Panc1 (cell line): ENCODE measurements at regions not wholly inside any gene's neighbourhood (a gene's known extent, or its start where the extent isn't known, plus 50 kb on each side); places are given as distances from the start of the nearest gene placed in this dataset.

ENCODE experiments used
- ATAC-seq: fragments of 200-7000 bp; cut with Tn5 transposase; 2 replicates; pipeline ENCODE4 v1.9.1; 2020; ENCODE audit warnings: mild to moderate bottlenecking, moderate library complexity
- BruUV-seq: library from RNA; stranded (reverse); fragments of 400-500 nt; replicated peaks from 2 replicates; lab custom pipeline; 2021; lab: Mats Ljungman, UMichigan
- CTCF ChIA-PET: fragments of 300-600 bp; sonication (Branson Sonifier 250); formaldehyde crosslinking; loops from one replicate; lab custom pipeline; 2022; ENCODE audit warnings: antibody characterized with exemption; lab: Charles Lee
- POLR2A ChIA-PET: fragments of 300-600 bp; sonication (Branson Sonifier 250); formaldehyde crosslinking; loops from one replicate; lab custom pipeline; 2022; ENCODE audit warnings: antibody characterized with exemption; lab: Charles Lee
- DNase-seq: peaks from one replicate; pipeline ENCODE4 v3.0.0-alpha.2; 2010; ENCODE audit warnings: low read depth, low spot score
- H3K27ac ChIP-seq: 2 replicates; pipeline ENCODE4 v1.5.1; 2011; ENCODE audit warnings: mild to moderate bottlenecking, low read length, inconsistent platforms
- H3K27me3 ChIP-seq: fragments of 200-500 bp; sonication (Bioruptor generic); 2 replicates; pipeline ENCODE4 v1.6.0; 2014; ENCODE audit warnings: low read length, inconsistent platforms; ENCODE audit not compliant: control insufficient read depth, insufficient read depth
- H3K36me3 ChIP-seq: fragments of 200-500 bp; sonication (Bioruptor generic); 2 replicates; pipeline ENCODE4 v1.5.1; 2014; ENCODE audit warnings: inconsistent platforms, mild to moderate bottlenecking, low read length, moderate library complexity; ENCODE audit not compliant: control insufficient read depth, insufficient read depth
- H3K4me1 ChIP-seq: 2 replicates; pipeline ENCODE4 v1.5.1; 2011; ENCODE audit warnings: inconsistent platforms, mild to moderate bottlenecking, low read length, moderate library complexity; ENCODE audit not compliant: control insufficient read depth, insufficient read depth
- H3K4me3 ChIP-seq, 2 experiments: 2 replicates each; pipeline ENCODE4 v1.5.1; 2011 to 2012; ENCODE audit warnings: low read depth in 2 of 2, low read length in 2 of 2, mild to moderate bottlenecking in 2 of 2, inconsistent platforms in 1 of 2, moderate library complexity in 1 of 2
- H3K9me3 ChIP-seq: fragments of 200-500 bp; sonication (Bioruptor generic); 2 replicates; pipeline ENCODE4 v1.5.1; 2014; ENCODE audit warnings: low read depth, mild to moderate bottlenecking, inconsistent platforms, low read length, moderate library complexity; ENCODE audit not compliant: control insufficient read depth, insufficient read depth
- POLR2AphosphoS5 ChIP-seq: IDR thresholded peaks from 2 replicates; pipeline ENCODE4 v1.6.1; 2012; ENCODE audit warnings: mild to moderate bottlenecking, low read depth, low read length, moderate library complexity
- SIN3A ChIP-seq: IDR thresholded peaks from 2 replicates; pipeline ENCODE4 v1.6.1; 2012; ENCODE audit warnings: low read depth, mild to moderate bottlenecking, low read length, moderate library complexity, borderline replicate concordance; ENCODE audit not compliant: insufficient read depth
- TCF7L2 ChIP-seq: IDR thresholded peaks from 2 replicates; pipeline ENCODE4 v1.6.1; 2011; ENCODE audit warnings: mild to moderate bottlenecking, low read depth, low read length, inconsistent platforms
- in situ Hi-C: cut with HindIII; loops from 2 replicates; pipeline ENCODE4 v1.10.0; 2016; ENCODE audit warnings: low sequenced_read_pairs, low pct_unique_long_range_greater_than_20kb
- intact Hi-C: fragments of 100-400 bp; cut with micrococcal nuclease; formaldehyde crosslinking; loops from one replicate; pipeline ENCODE4 v1.10.0; 2022; ENCODE audit not compliant: unreplicated experiment
- TF ChIP-seq, protein P1 (sequence below), 2 experiments: IDR thresholded peaks; 2 replicates each; pipeline ENCODE4 v1.6.1; 2011 to 2012; ENCODE audit warnings: low read depth in 2 of 2, control low read depth in 1 of 2, low read length in 1 of 2, mild to moderate bottlenecking in 1 of 2, moderate library complexity in 1 of 2; ENCODE audit not compliant: insufficient read depth in 1 of 2
- TF ChIP-seq, protein P2 (sequence below): fragments of 450-650 bp; IDR thresholded peaks from 2 replicates; pipeline ENCODE4 v1.5.1; 2017; ENCODE audit warnings: mild to moderate bottlenecking

DNA sequence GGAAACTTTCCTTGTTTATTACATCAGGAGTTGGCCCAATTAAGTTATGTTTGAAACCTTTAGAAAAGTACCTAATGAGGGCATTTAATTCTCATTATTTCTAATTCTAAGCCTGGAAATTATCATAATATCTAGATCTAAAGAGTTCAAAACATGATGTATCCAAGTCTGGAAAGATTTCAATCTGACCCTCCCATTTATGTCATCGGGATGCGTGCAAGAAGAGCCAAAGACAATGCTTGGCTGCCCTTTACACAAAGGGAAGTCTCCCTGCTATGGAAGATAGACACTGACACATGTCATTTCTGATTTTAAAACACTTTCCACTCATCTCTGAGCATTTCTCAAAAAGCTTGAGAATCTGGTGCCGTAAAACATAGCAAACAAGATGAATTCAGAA is 222.4 kb downstream of the ANTXR2 start:
- H3K27me3 ChIP-seq = no peaks in the 10 kb centered on the region
- TF ChIP-seq SIN3A (no peak), TCF7L2 (no peak), POLR2AphosphoS5 (no peak)
- TF ChIP-seq, protein P1, sequence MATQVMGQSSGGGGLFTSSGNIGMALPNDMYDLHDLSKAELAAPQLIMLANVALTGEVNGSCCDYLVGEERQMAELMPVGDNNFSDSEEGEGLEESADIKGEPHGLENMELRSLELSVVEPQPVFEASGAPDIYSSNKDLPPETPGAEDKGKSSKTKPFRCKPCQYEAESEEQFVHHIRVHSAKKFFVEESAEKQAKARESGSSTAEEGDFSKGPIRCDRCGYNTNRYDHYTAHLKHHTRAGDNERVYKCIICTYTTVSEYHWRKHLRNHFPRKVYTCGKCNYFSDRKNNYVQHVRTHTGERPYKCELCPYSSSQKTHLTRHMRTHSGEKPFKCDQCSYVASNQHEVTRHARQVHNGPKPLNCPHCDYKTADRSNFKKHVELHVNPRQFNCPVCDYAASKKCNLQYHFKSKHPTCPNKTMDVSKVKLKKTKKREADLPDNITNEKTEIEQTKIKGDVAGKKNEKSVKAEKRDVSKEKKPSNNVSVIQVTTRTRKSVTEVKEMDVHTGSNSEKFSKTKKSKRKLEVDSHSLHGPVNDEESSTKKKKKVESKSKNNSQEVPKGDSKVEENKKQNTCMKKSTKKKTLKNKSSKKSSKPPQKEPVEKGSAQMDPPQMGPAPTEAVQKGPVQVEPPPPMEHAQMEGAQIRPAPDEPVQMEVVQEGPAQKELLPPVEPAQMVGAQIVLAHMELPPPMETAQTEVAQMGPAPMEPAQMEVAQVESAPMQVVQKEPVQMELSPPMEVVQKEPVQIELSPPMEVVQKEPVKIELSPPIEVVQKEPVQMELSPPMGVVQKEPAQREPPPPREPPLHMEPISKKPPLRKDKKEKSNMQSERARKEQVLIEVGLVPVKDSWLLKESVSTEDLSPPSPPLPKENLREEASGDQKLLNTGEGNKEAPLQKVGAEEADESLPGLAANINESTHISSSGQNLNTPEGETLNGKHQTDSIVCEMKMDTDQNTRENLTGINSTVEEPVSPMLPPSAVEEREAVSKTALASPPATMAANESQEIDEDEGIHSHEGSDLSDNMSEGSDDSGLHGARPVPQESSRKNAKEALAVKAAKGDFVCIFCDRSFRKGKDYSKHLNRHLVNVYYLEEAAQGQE (IDR thresholded peaks at IDR 0.05; ENCODE audit: insufficient read depth in 1 of 2, low read depth in 2 of 2, low read length in 1 of 2) = no peak
- TF ChIP-seq, protein P2, sequence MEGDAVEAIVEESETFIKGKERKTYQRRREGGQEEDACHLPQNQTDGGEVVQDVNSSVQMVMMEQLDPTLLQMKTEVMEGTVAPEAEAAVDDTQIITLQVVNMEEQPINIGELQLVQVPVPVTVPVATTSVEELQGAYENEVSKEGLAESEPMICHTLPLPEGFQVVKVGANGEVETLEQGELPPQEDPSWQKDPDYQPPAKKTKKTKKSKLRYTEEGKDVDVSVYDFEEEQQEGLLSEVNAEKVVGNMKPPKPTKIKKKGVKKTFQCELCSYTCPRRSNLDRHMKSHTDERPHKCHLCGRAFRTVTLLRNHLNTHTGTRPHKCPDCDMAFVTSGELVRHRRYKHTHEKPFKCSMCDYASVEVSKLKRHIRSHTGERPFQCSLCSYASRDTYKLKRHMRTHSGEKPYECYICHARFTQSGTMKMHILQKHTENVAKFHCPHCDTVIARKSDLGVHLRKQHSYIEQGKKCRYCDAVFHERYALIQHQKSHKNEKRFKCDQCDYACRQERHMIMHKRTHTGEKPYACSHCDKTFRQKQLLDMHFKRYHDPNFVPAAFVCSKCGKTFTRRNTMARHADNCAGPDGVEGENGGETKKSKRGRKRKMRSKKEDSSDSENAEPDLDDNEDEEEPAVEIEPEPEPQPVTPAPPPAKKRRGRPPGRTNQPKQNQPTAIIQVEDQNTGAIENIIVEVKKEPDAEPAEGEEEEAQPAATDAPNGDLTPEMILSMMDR = no peak
- in situ Hi-C loops (no loop called here), intact Hi-C loops (no loop called here)
- no peak overlapping the region for H3K4me3 ChIP-seq
- H3K9me3 ChIP-seq = no peaks in the 10 kb centered on the region
- CTCF ChIA-PET = no interaction called here
- DNase-seq (no peak), ATAC-seq (no peak)
- no peak overlapping the region for H3K27ac ChIP-seq
- POLR2A ChIA-PET = no interaction called here
- H3K4me1 ChIP-seq = no peaks in the 10 kb centered on the region
- no TSS peak for BruUV-seq
- H3K36me3 ChIP-seq = no peaks in the 10 kb centered on the region

DNA sequence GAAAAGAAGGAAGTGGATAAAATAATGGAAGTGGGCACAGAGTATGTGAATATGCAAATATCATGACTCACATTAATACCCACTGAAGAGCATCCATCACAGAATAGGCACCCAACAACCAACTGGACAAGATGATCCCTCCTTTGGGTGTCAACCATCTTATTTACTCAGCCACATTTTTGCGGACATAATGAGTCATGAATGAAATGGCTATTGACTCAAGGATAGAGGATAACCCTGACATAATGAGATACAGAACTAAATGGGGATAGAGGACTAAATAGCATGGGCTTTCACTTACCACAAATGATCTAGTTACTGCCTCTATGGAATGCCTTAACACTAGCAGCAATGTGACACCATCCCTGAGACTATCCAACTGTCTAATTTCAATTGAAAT is 224.7 kb downstream of the ANTXR2 start:
- no peak for DNase-seq
- POLR2A ChIA-PET = no interaction called here

More for the DNA sequence above, 224.7 kb downstream of the ANTXR2 start:
- CTCF ChIA-PET = no interaction called here
- H3K4me1 ChIP-seq = no peaks in the 10 kb centered on the region
- intact Hi-C loops (no loop called here), in situ Hi-C loops (no loop called here)
- TF ChIP-seq, protein P1 (IDR thresholded peaks at IDR 0.05; ENCODE audit: insufficient read depth in 1 of 2, low read depth in 2 of 2, low read length in 1 of 2) = no peak
- no peak for TF ChIP-seq POLR2AphosphoS5
- no peak for TF ChIP-seq TCF7L2
- TF ChIP-seq, protein P2 = no peak
- no peak for TF ChIP-seq SIN3A
- H3K36me3 ChIP-seq = no peaks in the 10 kb centered on the region
- no TSS peak for BruUV-seq
- H3K4me3 ChIP-seq = no peak overlapping the region
- H3K27me3 ChIP-seq = no peaks in the 10 kb centered on the region
- H3K9me3 ChIP-seq = no peaks in the 10 kb centered on the region
- no peak for ATAC-seq
- H3K27ac ChIP-seq = no peak overlapping the region
